Upper lobe of right lung (tissue), 1 donor: ENCODE measurements at regions not wholly inside any gene's neighbourhood (a gene's known extent, or its start where the extent isn't known, plus 50 kb on each side); places are given as distances from the start of the nearest gene placed in this dataset.

Experiments used
- ATAC-seq: fragments of 200-7000 bp; cut with Tn5 transposase; one replicate; pipeline ENCODE4 v1.9.1; 2020; ENCODE audit warnings: mild to moderate bottlenecking, moderate library complexity
- DNase-seq: peaks from one replicate; pipeline ENCODE4 v3.0.0-alpha.2; 2020
- H3K27ac ChIP-seq: fragments of 200-600 bp; one replicate; pipeline ENCODE4 v1.8.0; 2022
- H3K27me3 ChIP-seq: fragments of 200-600 bp; one replicate; pipeline ENCODE4 v1.8.0; 2022; ENCODE audit warnings: mild to moderate bottlenecking
- H3K36me3 ChIP-seq: fragments of 200-600 bp; one replicate; pipeline ENCODE4 v1.8.0; 2022
- H3K4me1 ChIP-seq: fragments of 200-600 bp; one replicate; pipeline ENCODE4 v1.8.0; 2022
- H3K4me3 ChIP-seq: fragments of 200-600 bp; one replicate; pipeline ENCODE4 v1.8.0; 2022; ENCODE audit warnings: mild to moderate bottlenecking
- H3K9me3 ChIP-seq: fragments of 200-600 bp; one replicate; pipeline ENCODE4 v1.8.0; 2022
- CTCF ChIP-seq: fragments of 200-600 bp; IDR thresholded peaks from one replicate; pipeline ENCODE4 v1.8.0; 2022; ENCODE audit warnings: antibody characterized with exemption
- intact Hi-C: fragments of 100-400 bp; cut with DNase I; formaldehyde crosslinking; loops from one replicate; pipeline ENCODE4 v1.11.0; 2022
- donor health status: DM: no; HTN: yes; CAD: no; lungs with severe emphysema.

DNA sequence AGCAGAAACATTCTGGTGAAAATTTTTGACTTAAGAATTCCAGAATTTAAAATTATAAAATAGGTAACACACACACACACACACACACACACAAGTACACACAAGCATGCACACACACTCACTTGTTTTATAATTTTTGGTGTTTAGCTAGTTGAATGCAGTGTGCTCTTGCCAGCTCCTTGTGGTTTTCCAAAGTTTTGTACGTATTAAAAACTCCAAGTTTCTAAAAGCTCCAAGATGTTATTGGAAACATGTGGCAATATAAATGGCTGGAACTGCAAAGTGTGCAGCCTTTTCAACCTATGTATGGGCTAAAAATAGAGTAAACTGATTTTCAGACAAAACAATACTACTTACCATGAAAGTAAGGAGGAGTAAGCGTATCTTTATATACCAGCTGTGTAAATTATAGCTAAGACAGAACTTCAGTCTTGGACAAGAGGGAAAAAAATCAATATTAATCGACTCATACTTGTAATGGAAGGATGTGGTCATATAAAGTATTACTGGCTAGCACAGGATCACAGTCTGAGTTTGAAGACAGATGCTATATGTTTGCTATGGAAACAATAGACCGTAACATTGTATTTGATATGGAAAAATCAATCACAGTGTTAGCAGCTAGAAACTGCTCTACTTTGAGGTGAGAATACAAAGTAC lies 727.1 kb upstream of the GRAMD2B start:
- intact Hi-C loops = no loop called here
- Histone ChIP-seq H3K36me3 (no peaks in the 10 kb centered on the region), H3K9me3 (no peaks in the 10 kb centered on the region), H3K27ac (no peak overlapping the region), H3K4me3 (no peak overlapping the region), H3K27me3 (no peaks in the 10 kb centered on the region), H3K4me1 (no peaks in the 10 kb centered on the region)
- no peak for DNase-seq
- no peak for ATAC-seq
- TF ChIP-seq CTCF = no peak

DNA sequence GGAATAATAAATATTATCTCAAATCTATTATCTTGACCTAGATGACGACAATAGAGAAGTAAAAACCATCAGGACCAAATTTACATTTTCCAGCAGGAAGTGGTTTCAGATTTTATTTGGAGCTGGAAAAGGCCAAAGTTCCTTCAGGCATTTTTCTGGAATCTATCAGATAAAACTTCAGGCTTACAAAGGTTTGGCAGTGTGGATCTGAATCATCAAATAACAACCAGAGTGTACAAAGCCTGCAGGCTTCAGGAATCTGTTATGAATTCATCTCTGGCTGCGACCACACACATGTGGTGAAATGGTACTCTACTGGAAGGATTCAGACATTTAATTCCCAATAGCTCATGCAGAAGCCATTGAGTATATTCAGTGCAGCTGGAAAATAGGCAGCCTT lies 726.4 kb upstream of the GRAMD2B start:
- Histone ChIP-seq H3K4me1 (no peaks in the 10 kb centered on the region), H3K27ac (no peak overlapping the region), H3K36me3 (no peaks in the 10 kb centered on the region), H3K27me3 (no peaks in the 10 kb centered on the region), H3K4me3 (no peak overlapping the region), H3K9me3 (no peaks in the 10 kb centered on the region)
- TF ChIP-seq CTCF = no peak
- ATAC-seq (no peak), DNase-seq (no peak)
- intact Hi-C loops = no loop called here

- H3K4me3 ChIP-seq = no peak overlapping the region
- ATAC-seq = no peak
These were observed 724.8 kb upstream of the GRAMD2B start for GRCh38 chr5:125698420-125698819.

GRCh38 chr5:125699860-125700259 lies 723.3 kb upstream of the GRAMD2B start:
- peak; percentile 72 for ATAC-seq
- H3K27me3 ChIP-seq = no peaks in the 10 kb centered on the region
- no peak for DNase-seq
- intact Hi-C loops = no loop called here
- no peak overlapping the region for H3K27ac ChIP-seq
- H3K9me3 ChIP-seq = peaks cover 6% of the 10 kb centered on the region
- H3K4me3 ChIP-seq = peak overlapping the region; percentile 12
- H3K36me3 ChIP-seq = no peaks in the 10 kb centered on the region
- H3K4me1 ChIP-seq = no peaks in the 10 kb centered on the region
- TF ChIP-seq CTCF = no peak

More at GRCh38 chr5:125698420-125698819, 724.8 kb upstream of the GRAMD2B start:
- intact Hi-C loops = no loop called here
- no peak overlapping the region for H3K27ac ChIP-seq
- H3K9me3 ChIP-seq = no peaks in the 10 kb centered on the region
- H3K4me1 ChIP-seq = no peaks in the 10 kb centered on the region
- TF ChIP-seq CTCF = no peak
- no peak for DNase-seq
- H3K27me3 ChIP-seq = no peaks in the 10 kb centered on the region
- H3K36me3 ChIP-seq = no peaks in the 10 kb centered on the region

DNA sequence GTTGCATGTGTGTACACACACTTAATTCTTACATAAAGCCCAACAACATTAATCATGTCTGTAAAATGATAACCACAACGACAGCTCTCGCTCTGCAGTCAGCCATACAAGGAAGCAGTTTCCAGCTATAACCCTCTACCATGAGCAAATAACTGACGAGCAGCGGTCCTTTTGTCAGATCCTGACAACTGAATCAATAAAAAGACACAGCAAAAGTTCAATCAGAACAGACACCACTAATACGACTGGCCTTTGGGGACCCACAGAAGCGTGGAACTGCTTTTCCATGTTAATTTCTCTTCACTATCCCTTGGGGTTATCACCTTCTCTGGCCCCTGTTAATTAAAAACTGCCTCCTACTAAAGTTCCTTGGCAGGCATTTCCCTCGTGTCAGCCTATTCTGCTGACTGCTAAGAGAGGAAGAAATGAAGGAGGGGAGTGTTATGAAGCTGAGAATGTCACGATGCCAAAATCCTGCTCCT lies 722.8 kb upstream of the GRAMD2B start:
- peak; percentile 40 for ATAC-seq

More for the DNA sequence above, 722.8 kb upstream of the GRAMD2B start:
- Histone ChIP-seq H3K4me3 (peak overlapping the region; percentile 12), H3K27me3 (no peaks in the 10 kb centered on the region), H3K9me3 (peaks cover 11% of the 10 kb centered on the region), H3K36me3 (no peaks in the 10 kb centered on the region), H3K4me1 (no peaks in the 10 kb centered on the region), H3K27ac (no peak overlapping the region)
- intact Hi-C loops = no loop called here
- no peak for DNase-seq
- TF ChIP-seq CTCF = no peak
